T follicular helper cell (primary cell): ENCODE measurements at regions not wholly inside any gene's neighbourhood (a gene's known extent, or its start where the extent isn't known, plus 50 kb on each side); places are given as distances from the start of the nearest gene placed in this dataset.

Experiments
- DNase-seq: peaks from one replicate; pipeline ENCODE4 v3.0.0-alpha.2; 2020; ENCODE audit warnings: low read depth

GRCh38 chr21:41076064-41076463, 91.9 kb upstream of the BACE2 start:
- no peak for DNase-seq

- no peak for DNase-seq
Observed at GRCh38 chr21:41079159-41079558, 88.8 kb upstream of the BACE2 start.

GRCh38 chr21:41080485-41081121, 87.4 kb upstream of the BACE2 start:
- DNase-seq: no peak

- no peak for DNase-seq
Observed at GRCh38 chr21:41086569-41086968, 81.4 kb upstream of the BACE2 start.

GRCh38 chr21:41090981-41091380, 77.0 kb upstream of the BACE2 start:
- DNase-seq: no peak

GRCh38 chr21:41091616-41092015, 76.3 kb upstream of the BACE2 start:
- DNase-seq: no peak

GRCh38 chr21:41092312-41092711, 75.6 kb upstream of the BACE2 start:
- no peak for DNase-seq

- DNase-seq: no peak
Observed at GRCh38 chr21:41095983-41096382, 72.0 kb upstream of the BACE2 start.

GRCh38 chr21:41098076-41098475, 69.9 kb upstream of the BACE2 start:
- no peak for DNase-seq

- DNase-seq: no peak
Observed at GRCh38 chr21:41098481-41099042, 69.4 kb upstream of the BACE2 start.

GRCh38 chr21:41100826-41101550, 67.0 kb upstream of the BACE2 start:
- DNase-seq: no peak

GRCh38 chr21:41102281-41102680, 65.7 kb upstream of the BACE2 start:
- no peak for DNase-seq

- no peak for DNase-seq
Observed at GRCh38 chr21:41107602-41108001, 60.4 kb upstream of the BACE2 start.

GRCh38 chr21:41108668-41109585, 59.0 kb upstream of the BACE2 start:
- DNase-seq: no peak

- DNase-seq: no peak
Observed at GRCh38 chr21:41110161-41110560, 57.8 kb upstream of the BACE2 start.

GRCh38 chr21:41110664-41111063, 57.3 kb upstream of the BACE2 start:
- no peak for DNase-seq

- DNase-seq: no peak
Observed at GRCh38 chr21:41111681-41112080, 56.3 kb upstream of the BACE2 start.

GRCh38 chr21:41112740-41113692, 54.9 kb upstream of the BACE2 start:
- DNase-seq: no peak

GRCh38 chr21:41115851-41116250, 52.1 kb upstream of the BACE2 start:
- no peak for DNase-seq
